AG04449 (cell line): ENCODE measurements at regions not wholly inside any gene's neighbourhood (a gene's known extent, or its start where the extent isn't known, plus 50 kb on each side); places are given as distances from the start of the nearest gene placed in this dataset.

Experiments
- CTCF ChIA-PET: fragments of 350-600 bp; formaldehyde crosslinking; extraction: SDS; loops from one replicate; lab custom pipeline; 2021; ENCODE audit warnings: antibody characterized with exemption; lab: Yijun Ruan, JAX
- POLR2A ChIA-PET: fragments of 400-600, 350-600 bp; formaldehyde crosslinking; extraction: SDS; loops from one replicate; lab custom pipeline; 2020; ENCODE audit warnings: antibody characterized with exemption, inconsistent platforms; lab: Yijun Ruan, JAX
- DNase-seq: peaks from one replicate; pipeline ENCODE4 v3.0.0-alpha.2; 2010; ENCODE audit warnings: low read depth, low spot score
- H3K4me3 ChIP-seq: 2 replicates; pipeline ENCODE4 v1.5.1; 2011; ENCODE audit warnings: low read depth, mild to moderate bottlenecking, control low read depth, low read length
- TF ChIP-seq, protein P1 (sequence below): IDR thresholded peaks from one replicate; pipeline ENCODE4 v1.5.1; 2011; ENCODE audit warnings: mild to moderate bottlenecking, moderate library complexity, low read length, control low read depth, inconsistent platforms; ENCODE audit not compliant: insufficient read depth; ENCODE audit errors: missing control alignments

DNA sequence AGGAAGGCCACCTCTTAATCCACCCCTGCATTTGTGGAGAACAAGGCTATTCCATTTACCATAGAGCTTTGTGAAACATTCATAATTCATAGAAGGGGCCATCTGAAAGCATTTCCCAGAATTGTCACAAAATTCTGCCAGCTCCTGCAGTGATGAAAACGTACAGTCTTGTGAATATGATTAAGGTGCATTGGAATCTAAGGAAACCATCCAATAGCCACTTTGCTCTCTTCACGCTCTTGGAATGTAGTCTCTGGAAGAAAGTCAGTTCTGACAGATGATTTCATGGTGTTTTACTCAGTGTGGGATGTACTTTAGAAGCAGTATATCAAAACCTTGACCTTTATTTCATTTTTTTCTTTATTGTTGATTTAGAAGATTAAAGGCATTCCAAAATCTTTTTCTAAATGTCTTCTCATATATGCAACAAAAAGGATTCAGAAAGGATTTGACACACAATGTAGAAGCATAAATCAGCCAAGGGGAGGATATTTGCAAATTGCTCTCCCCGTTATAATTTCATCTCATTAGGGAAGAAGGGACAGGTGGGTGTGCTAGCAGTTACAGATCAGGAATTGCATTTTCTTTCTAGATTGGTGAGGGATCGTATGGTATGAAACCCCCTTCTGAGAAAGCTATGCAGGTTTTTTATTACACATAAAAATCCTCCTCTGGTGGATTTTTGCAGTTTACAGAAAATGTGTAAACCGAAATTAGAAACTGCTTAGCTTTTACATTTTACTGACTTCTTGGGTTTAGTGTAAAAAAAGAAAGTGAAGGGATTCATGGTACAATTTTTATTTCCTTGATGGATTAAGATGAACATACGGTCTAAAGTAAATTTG is 390.2 kb downstream of the LRIG3 start:
- ChIA-PET POLR2A (interaction anchor here (0.7 to 1.5 kb wide), 2 partner anchors 105 to 193 kb away, joined by 3 to 6 read pairs; no protein-coding TSS in a partner anchor), CTCF (interaction anchor here (0.8 to 1.4 kb wide), 2 partner anchors 11 to 171 kb away, joined by 3 to 4 read pairs; no protein-coding TSS in a partner anchor)
- TF ChIP-seq, protein P1, sequence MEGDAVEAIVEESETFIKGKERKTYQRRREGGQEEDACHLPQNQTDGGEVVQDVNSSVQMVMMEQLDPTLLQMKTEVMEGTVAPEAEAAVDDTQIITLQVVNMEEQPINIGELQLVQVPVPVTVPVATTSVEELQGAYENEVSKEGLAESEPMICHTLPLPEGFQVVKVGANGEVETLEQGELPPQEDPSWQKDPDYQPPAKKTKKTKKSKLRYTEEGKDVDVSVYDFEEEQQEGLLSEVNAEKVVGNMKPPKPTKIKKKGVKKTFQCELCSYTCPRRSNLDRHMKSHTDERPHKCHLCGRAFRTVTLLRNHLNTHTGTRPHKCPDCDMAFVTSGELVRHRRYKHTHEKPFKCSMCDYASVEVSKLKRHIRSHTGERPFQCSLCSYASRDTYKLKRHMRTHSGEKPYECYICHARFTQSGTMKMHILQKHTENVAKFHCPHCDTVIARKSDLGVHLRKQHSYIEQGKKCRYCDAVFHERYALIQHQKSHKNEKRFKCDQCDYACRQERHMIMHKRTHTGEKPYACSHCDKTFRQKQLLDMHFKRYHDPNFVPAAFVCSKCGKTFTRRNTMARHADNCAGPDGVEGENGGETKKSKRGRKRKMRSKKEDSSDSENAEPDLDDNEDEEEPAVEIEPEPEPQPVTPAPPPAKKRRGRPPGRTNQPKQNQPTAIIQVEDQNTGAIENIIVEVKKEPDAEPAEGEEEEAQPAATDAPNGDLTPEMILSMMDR, result no peak
- DNase-seq, result peak; percentile 89
- no peak overlapping the region; the same call in 1 of the 2 replicates for H3K4me3 ChIP-seq

DNA sequence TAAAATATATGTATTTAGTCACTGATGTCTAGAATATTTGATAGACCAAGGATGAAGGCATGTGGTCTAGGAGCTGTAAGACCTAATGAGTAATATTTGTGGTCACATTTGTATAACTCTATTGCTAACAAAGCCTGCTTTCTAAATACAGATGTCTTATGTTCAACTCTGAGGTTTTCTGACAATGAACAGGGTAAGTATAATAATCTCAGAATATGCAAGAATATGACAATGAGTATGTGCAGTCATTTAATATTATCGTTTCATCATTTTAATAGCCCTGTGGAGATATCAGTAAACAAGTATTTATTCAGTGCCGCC is 389.6 kb downstream of the LRIG3 start:
- ChIA-PET POLR2A (interaction anchor here (1.5 kb wide), 1 partner anchor 105 kb away, joined by 6 read pairs; no protein-coding TSS in a partner anchor), CTCF (interaction anchor here (0.8 to 1.4 kb wide), 2 partner anchors 10 to 171 kb away, joined by 3 to 4 read pairs; no protein-coding TSS in a partner anchor)
- DNase-seq, result no peak
- H3K4me3 ChIP-seq, result no peak overlapping the region
- TF ChIP-seq, protein P1, result no peak

DNA sequence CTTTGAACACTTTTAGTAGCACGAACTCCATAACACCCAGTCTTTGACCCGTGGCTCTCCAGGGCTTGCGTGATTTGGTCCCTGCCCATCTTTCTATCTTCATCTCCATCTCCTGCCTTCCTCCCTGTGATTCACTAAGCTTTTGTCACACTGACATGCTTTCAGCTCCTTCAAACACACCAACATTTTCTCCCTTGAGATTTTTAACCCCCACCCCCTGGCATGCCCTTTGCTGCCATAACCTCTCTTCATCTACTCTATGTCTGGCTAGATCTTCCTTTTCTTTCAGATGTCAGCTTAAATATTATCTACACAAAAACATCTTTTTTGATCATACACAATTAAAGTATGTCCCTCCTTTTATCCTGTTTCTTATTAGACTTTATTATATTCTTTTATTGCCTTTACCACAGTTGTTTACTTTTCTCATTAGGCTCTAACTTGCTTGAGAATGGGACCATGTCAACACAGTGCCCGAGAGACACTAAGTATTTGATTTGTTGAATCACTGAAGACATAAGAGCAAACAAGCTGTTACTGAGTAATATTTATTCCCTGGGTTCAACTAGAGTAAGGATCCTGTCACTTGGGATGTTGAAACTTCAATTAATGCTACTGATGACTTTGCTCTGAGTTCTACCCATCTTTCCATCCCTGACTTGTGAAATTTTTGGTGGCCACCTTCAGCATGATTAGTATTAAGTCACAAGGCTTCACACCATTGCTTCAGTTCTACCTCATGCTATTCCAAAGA is 387.3 kb downstream of the LRIG3 start:
- TF ChIP-seq, protein P1, result no peak
- DNase-seq, result no peak
- POLR2A ChIA-PET, result no interaction called here
- CTCF ChIA-PET, result interaction anchor here (1.0 kb wide), 1 partner anchor 116 kb away, joined by 3 read pairs; no protein-coding TSS in a partner anchor
- no peak overlapping the region for H3K4me3 ChIP-seq

DNA sequence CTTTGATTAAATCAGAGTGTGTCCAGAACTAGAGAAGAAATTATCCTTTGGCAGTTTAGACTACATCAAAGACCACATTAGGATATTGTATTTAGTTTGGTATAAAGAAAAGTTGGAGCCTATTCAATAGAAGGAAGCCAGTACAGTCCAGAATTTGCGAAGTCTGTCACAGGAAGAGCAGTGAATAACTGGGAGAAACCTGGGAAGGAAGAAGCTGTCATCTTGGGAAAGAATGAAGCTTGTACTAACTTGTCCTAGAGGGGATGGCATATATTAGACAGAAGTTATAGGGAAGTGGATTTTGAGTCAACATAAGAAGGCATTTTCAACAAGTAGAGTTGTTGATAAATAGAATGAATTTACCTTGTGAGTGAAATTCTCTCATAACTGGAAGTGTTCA is 386.7 kb downstream of the LRIG3 start:
- H3K4me3 ChIP-seq, result no peak overlapping the region
- no peak for DNase-seq
- ChIA-PET CTCF (interaction anchor here (1.1 kb wide), 1 partner anchor 187 kb away, joined by 3 read pairs; no protein-coding TSS in a partner anchor), POLR2A (no interaction called here)
- TF ChIP-seq, protein P1, result no peak

DNA sequence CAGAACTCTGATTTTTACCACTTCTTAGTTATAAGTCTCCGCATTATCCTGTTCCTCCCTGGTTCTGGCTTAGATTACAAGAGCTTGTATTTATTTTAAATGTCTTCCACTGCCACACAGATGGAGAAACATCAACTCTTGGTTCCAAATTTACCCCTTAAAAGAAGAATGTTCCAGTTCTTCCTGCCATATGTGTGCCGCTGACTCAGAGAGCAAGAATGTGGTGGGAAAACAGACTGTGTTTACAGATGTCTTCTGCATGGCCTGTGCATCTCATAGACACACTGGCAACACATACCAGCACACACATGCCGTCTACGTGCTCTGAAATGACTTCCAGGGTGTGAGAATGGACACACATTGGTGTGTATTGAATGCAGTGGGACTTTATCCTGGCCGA is 383.0 kb downstream of the LRIG3 start:
- ChIA-PET POLR2A (no interaction called here), CTCF (interaction anchor here (0.7 to 6.8 kb wide), 9 partner anchors 23 to 626 kb away, joined by 3 to 108 read pairs (median 4); no protein-coding TSS in a partner anchor)
- TF ChIP-seq, protein P1, result no peak
- no peak overlapping the region for H3K4me3 ChIP-seq
- no peak for DNase-seq

DNA sequence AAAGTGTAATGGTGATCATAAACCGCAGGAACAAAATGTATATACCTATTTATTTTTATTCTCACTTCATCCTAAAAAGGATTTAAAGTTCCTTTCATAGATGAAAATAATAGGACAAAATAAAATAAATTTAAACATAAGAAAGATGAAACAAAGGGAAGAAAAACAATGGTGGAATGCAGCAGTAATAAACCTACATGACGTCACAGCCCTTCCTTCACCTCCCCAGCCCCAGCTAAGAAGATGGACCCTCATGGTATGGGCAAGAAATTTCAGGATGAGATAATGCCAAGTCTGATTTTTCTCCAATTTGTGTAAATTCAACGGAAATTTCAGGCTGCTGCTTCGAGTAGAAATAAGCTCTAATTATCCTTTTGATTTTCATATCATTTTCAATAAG is 381.0 kb downstream of the LRIG3 start:
- CTCF ChIA-PET, result interaction anchor here (1.0 to 6.8 kb wide), 23 partner anchors 93 to 628 kb away, joined by 3 to 108 read pairs (median 8); no protein-coding TSS in a partner anchor
- DNase-seq, result no peak
- H3K4me3 ChIP-seq, result no peak overlapping the region
- POLR2A ChIA-PET, result no interaction called here
- TF ChIP-seq, protein P1, result no peak
